HG03432 (cell line): ENCODE measurements at regions not wholly inside any gene's neighbourhood (a gene's known extent, or its start where the extent isn't known, plus 50 kb on each side); places are given as distances from the start of the nearest gene placed in this dataset.

Source experiments
- ATAC-seq: cut with Tn5 transposase; IDR thresholded peaks from one replicate; pipeline ENCODE4 v1.9.1; 2021; ENCODE audit warnings: mild to moderate bottlenecking, moderate library complexity; ENCODE audit not compliant: unreplicated experiment

- ATAC-seq, result no peak
Observed at GRCh38 chr17:13407381-13407780, 194.3 kb downstream of the HS3ST3A1 start.

DNA sequence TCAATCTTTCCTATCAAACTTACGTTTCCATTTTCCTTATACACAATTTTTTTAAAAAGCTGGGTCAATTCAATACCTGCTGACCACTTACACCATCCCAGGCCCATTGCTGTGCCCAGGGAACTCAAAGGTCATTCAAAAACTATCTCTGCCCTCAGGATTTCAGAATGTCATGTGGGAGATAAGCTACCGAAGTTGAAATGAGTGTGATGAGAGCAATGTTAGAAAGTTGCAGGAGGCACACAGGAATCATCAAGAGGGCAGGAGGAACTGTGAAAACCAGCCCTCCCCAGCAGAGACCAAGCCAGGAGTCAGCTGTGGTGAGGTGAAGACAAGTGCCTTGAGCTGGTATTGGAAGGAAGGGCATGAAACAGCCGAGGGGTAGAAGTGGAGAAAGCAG lies 195.9 kb downstream of the HS3ST3A1 start:
- no peak for ATAC-seq

GRCh38 chr17:13405080-13405479 lies 196.6 kb downstream of the HS3ST3A1 start:
- no peak for ATAC-seq

DNA sequence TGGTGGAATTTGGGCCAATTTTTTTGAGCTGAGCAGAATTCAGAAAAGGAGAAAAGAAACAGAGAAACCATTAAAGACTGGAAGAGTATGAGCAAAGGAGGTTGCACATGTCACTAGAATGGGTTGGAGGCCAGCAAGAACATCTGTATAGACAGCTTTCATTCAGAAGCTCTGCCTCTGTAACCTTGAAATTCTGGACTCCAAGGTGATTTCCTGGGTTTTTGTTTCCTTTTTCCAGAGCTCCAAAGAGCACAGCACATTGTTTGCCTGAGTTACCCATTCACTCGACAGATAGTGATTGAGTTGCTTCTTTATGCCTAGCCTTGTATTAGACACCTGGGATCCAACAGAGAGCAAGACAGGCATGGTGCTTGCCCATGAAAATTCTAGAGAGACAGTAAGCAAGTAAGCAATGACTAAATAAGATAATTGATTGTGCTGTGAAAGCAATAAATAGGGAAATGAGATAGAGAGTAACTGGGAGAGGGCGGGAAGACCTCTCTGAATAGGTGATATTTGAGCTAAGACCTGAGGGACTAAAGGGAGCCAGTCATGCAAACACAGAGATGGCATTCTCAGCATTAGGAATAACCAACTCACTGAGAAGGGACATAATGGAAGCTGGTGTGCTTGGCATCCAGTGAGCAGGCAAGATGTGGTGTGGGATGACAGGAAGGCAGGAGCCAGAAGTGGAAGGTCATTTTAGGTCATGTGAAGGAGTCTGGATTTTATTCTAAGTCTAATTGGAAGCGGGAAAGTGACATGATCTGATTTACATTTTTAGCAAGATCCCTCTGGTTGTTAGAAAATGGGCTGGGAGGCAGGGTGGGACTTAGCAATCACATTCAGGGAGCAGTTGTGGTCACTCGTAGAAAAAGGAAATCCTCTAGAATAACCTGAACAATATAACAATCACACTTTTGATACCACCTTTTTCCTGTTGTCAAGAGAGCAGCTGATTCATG lies 197.5 kb downstream of the HS3ST3A1 start:
- ATAC-seq, result no peak

DNA sequence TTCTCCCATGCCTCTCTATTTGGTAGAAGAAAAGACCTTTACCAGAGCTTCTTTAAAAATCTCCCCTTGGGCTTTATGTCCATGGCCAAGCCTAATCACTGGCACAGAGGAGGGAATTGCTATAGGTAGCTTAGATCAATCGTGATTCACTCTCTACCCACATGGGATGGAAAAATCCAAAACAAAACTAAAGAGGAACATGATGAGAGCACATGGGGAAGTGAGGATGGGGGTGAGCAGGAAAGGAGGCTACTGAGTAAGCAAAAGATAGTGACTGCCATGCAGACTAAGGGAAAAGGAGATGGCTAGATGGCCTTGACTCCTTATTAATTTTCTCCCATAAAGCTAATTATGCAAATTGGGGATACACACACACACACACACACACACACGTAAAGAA lies 201.2 kb downstream of the HS3ST3A1 start:
- ATAC-seq, result no peak

GRCh38 chr17:13398853-13399252 lies 202.9 kb downstream of the HS3ST3A1 start:
- no peak for ATAC-seq

DNA sequence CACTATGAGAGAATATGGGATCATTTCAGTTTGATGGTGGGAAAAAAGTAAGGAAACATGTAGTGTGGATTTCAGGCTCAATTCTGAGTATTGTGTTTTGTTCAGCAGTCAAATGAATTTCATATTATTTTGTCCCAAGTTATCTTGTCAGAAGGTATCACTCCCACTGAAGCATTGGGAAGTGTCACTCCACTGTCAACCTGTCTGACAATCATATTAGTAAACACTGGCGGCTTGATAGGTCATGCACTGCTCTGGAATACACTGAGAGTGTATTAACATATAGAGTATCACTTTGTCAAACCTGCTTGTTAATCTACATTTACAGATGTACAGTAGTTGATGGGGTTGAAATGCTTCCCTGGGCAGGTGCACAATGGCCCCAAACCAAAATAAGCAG lies 203.6 kb downstream of the HS3ST3A1 start:
- no peak for ATAC-seq

GRCh38 chr17:13395862-13396261 lies 205.9 kb downstream of the HS3ST3A1 start:
- ATAC-seq, result no peak

GRCh38 chr17:13395346-13395745 lies 206.4 kb downstream of the HS3ST3A1 start:
- no peak for ATAC-seq

GRCh38 chr17:13393841-13394710 lies 207.7 kb downstream of the HS3ST3A1 start:
- ATAC-seq, result no peak

- no peak for ATAC-seq
Observed at GRCh38 chr17:13387952-13388351, 213.8 kb downstream of the HS3ST3A1 start.

DNA sequence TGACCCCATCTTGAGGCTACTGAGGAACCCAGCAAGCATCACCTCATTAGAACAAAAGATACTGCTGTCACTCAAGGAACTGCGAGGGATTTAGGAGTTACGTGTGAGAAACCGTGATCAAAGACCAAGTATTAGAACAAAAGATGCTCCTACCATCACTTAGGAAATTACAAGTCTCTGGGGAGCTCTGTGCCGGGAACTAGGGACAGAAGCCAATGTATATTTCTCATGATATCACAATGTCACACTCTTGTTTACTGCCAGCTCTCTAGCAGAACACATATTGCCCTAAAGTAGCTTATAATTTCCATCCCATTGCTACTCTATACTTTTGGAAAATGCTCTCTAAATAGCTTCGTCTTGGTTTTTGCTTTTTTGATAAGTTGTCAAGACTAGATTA lies 214.5 kb downstream of the HS3ST3A1 start:
- no peak for ATAC-seq

DNA sequence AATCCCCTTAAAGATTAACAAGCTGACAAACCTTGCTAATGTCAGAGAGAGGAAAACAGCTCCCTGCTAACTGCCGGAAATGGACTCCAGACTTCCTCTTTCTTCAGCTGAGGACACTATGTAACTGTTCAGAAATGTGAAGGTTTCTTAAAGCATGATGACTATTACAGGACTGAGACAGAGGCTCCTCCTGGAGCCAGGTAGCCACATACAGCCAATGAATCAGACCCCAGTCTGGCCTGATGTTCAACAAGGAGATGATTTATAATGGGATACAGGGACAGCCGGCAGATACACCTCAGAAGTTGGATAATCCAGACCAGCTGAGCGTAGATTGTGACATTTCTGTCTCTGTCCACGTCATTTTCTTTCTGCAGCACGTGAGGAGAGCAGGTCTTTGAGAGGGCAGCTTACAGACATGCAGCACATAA lies 216.2 kb downstream of the HS3ST3A1 start:
- no peak for ATAC-seq

DNA sequence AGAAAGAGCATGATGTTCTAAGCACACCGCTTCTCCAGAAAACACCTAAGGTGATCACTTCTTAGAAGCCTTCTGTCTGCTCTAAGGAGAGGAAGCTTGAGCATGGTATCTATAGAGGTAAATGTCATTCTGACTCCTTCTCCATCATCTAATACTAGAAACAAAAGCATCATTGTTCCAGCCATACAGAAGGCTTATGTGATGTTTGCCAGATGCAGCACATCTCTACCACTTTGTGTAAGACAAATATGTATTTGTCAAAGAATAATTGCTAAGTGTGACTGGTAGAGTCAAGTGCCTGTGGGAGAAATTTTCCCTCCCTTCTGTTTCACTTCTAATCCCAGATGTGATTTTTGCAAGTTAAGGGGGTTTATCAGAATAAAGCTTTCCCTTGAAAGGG lies 217.1 kb downstream of the HS3ST3A1 start:
- ATAC-seq, result no peak

- no peak for ATAC-seq
Observed at GRCh38 chr17:13378361-13378760, 223.4 kb downstream of the HS3ST3A1 start.

GRCh38 chr17:13374203-13375143 lies 227.3 kb downstream of the HS3ST3A1 start:
- ATAC-seq, result no peak

DNA sequence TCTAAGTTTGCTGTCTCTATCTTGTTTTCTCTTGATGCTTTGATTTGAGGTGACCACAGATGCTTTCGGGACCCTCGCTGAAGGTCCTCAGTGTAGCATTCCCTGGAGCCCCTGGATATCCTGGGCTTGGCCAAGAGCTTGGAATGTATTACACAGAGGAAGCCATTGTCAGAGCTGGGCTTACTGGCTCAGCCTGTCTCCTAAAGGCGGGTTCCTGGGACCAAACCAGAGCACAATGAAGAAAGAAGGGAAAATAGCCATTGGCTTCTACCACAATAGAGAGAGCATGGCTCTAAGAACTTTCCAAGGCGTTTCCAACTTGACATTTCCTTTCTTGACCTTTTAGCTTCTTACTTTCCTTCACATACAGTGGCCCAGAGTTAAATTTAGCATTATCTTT lies 229.3 kb downstream of the HS3ST3A1 start:
- no peak for ATAC-seq

DNA sequence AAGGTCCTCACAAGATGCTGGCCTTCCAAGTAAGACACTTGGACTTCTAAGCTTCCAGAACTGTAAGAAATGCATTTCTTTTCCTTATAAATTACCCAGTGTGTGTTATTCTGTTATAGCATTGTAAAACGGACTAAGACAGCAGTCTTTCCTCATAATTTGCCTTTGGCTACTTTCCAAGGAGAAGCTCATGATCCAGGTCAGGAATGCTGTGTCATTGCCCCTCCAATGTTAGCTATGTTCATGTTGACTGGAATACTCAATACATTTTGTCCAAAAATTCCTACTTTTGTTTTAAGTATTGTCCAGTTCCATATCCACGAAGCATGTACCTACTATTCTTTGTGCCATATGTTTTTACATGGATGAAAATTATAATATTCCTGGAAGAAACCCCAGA lies 234.6 kb downstream of the HS3ST3A1 start:
- no peak for ATAC-seq

- no peak for ATAC-seq
Observed at GRCh38 chr17:13365331-13365730, 236.4 kb downstream of the HS3ST3A1 start.

GRCh38 chr17:13363771-13364170 lies 238.0 kb downstream of the HS3ST3A1 start:
- no peak for ATAC-seq
